IPS-18a (cell line): ENCODE measurements at regions not wholly inside any gene's neighbourhood (a gene's known extent, or its start where the extent isn't known, plus 50 kb on each side); places are given as distances from the start of the nearest gene placed in this dataset.

Experiments used
- H3K27ac ChIP-seq: one replicate; pipeline ENCODE4 v1.5.1; 2013; ENCODE audit warnings: low read length
- H3K27me3 ChIP-seq: one replicate; pipeline ENCODE4 v1.6.1; 2013; ENCODE audit warnings: mild to moderate bottlenecking, low read length; ENCODE audit not compliant: control insufficient read depth, insufficient read depth
- H3K36me3 ChIP-seq: one replicate; pipeline ENCODE4 v1.6.1; 2013; ENCODE audit warnings: low read depth, low read length; ENCODE audit not compliant: control insufficient read depth
- H3K4me1 ChIP-seq: one replicate; pipeline ENCODE4 v1.6.1; 2013; ENCODE audit warnings: low read depth, low read length; ENCODE audit not compliant: control insufficient read depth
- H3K4me3 ChIP-seq: one replicate; pipeline ENCODE4 v1.5.1; 2013; ENCODE audit warnings: low read length
- H3K9ac ChIP-seq: one replicate; pipeline ENCODE4 v1.6.1; 2013; ENCODE audit warnings: mild to moderate bottlenecking, low read length, moderate library complexity
- H3K9me3 ChIP-seq: one replicate; pipeline ENCODE4 v1.6.1; 2013; ENCODE audit warnings: low read depth, low read length; ENCODE audit not compliant: control insufficient read depth

- H3K27ac ChIP-seq, result no peak overlapping the region
- no peaks in the 10 kb centered on the region for H3K36me3 ChIP-seq
- H3K4me1 ChIP-seq, result peaks cover 43% of the 10 kb centered on the region
- peaks cover 14% of the 10 kb centered on the region for H3K27me3 ChIP-seq
- no peaks in the 10 kb centered on the region for H3K9me3 ChIP-seq
- H3K9ac ChIP-seq, result peak overlapping the region; percentile 48
- peak overlapping the region; percentile 52 for H3K4me3 ChIP-seq
Observed at GRCh38 chr4:24322511-24322910, 261.8 kb downstream of the DHX15 start.

- Histone ChIP-seq H3K9me3 (no peaks in the 10 kb centered on the region), H3K36me3 (no peaks in the 10 kb centered on the region), H3K27ac (peak overlapping the region; percentile 46), H3K9ac (peak overlapping the region; percentile 48), H3K4me1 (peaks cover 40% of the 10 kb centered on the region), H3K4me3 (peak overlapping the region; percentile 52), H3K27me3 (peaks cover 14% of the 10 kb centered on the region)
Observed at GRCh38 chr4:24321616-24322015, 262.7 kb downstream of the DHX15 start.

GRCh38 chr4:24321131-24321530, 263.2 kb downstream of the DHX15 start:
- peak overlapping the region; percentile 48 for H3K9ac ChIP-seq

DNA sequence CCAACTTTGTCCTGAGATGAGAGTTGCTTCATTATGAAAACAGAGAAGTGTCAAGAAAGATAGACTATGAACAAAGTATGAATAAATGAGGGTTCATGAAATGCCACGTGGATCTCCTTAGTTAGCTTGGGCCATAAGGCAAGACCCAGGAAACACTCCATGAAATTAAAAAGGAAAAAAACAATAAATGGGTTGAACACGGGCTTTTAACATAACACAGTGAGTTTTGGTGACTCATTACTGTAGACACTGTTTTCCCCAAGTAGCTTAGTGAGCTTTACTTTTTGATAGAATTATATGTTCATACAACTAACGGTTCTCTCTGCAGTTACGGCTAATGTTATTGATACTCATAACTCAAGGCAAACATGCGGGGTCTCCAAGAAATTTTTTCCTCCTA, 265.0 kb downstream of the DHX15 start:
- no peaks in the 10 kb centered on the region for H3K9me3 ChIP-seq
- H3K27ac ChIP-seq, result no peak overlapping the region
- peaks cover 14% of the 10 kb centered on the region for H3K27me3 ChIP-seq
- no peaks in the 10 kb centered on the region for H3K36me3 ChIP-seq
- H3K9ac ChIP-seq, result no peak overlapping the region
- H3K4me3 ChIP-seq, result no peak overlapping the region
- peaks cover 40% of the 10 kb centered on the region for H3K4me1 ChIP-seq

More at GRCh38 chr4:24321131-24321530, 263.2 kb downstream of the DHX15 start:
- H3K27me3 ChIP-seq, result peaks cover 14% of the 10 kb centered on the region
- H3K27ac ChIP-seq, result peak overlapping the region; percentile 46
- H3K4me1 ChIP-seq, result peaks cover 40% of the 10 kb centered on the region
- H3K9me3 ChIP-seq, result no peaks in the 10 kb centered on the region
- H3K36me3 ChIP-seq, result no peaks in the 10 kb centered on the region
- H3K4me3 ChIP-seq, result peak overlapping the region; percentile 52

DNA sequence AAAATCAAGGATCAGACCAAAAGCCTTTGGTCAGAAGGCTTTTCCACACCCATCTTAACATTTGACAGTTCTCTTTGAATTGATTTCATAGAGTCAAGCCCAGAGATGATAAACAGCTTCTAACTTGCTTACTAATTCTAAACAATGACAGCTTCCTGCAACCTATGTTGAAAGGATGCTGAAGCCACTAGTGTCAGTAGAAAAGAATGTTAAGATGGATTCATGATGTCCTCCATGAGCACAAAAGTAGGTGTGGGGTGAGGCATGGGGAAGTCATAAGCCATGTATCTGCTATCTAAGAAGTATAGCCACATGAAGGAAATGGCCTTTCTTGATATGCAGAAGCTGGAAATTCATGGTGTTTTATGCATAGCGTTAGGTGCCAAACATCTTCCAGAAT, 269.3 kb downstream of the DHX15 start:
- H3K9me3 ChIP-seq, result no peaks in the 10 kb centered on the region
- H3K27ac ChIP-seq, result no peak overlapping the region
- H3K36me3 ChIP-seq, result no peaks in the 10 kb centered on the region
- H3K4me3 ChIP-seq, result no peak overlapping the region
- H3K4me1 ChIP-seq, result peaks cover 10% of the 10 kb centered on the region
- no peaks in the 10 kb centered on the region for H3K27me3 ChIP-seq
- no peak overlapping the region for H3K9ac ChIP-seq

GRCh38 chr4:24312261-24312913, 272.0 kb downstream of the DHX15 start:
- Histone ChIP-seq H3K4me3 (no peak overlapping the region), H3K36me3 (no peaks in the 10 kb centered on the region), H3K4me1 (peaks cover 4% of the 10 kb centered on the region), H3K9me3 (no peaks in the 10 kb centered on the region), H3K27me3 (no peaks in the 10 kb centered on the region), H3K9ac (no peak overlapping the region), H3K27ac (no peak overlapping the region)

- Histone ChIP-seq H3K9ac (no peak overlapping the region), H3K27ac (no peak overlapping the region), H3K27me3 (no peaks in the 10 kb centered on the region), H3K36me3 (no peaks in the 10 kb centered on the region), H3K4me3 (no peak overlapping the region), H3K4me1 (peaks cover 3% of the 10 kb centered on the region), H3K9me3 (no peaks in the 10 kb centered on the region)
Observed at GRCh38 chr4:24303926-24304325, 280.4 kb downstream of the DHX15 start.

DNA sequence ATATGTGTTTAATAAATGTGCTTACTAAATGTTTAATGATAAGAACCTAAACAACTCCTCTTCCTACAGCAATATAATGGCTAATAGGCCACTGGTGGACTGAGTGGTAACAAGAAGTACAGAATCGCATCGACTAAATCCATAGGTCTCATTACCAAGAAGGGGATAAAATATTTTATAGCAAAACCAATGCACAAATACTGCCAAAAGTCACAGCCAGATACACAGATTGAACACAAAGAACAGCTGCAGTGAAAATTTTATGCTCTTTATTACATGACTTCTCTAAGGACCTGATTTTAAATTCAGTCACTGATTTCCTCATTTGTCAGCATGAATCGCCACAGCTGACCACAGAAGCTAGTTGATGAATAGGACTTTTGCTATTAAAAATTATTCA, 285.4 kb downstream of the DHX15 start:
- H3K9ac ChIP-seq, result no peak overlapping the region
- no peak overlapping the region for H3K4me3 ChIP-seq
- no peaks in the 10 kb centered on the region for H3K36me3 ChIP-seq
- H3K4me1 ChIP-seq, result no peaks in the 10 kb centered on the region
- H3K27ac ChIP-seq, result no peak overlapping the region
- H3K27me3 ChIP-seq, result no peaks in the 10 kb centered on the region
- H3K9me3 ChIP-seq, result no peaks in the 10 kb centered on the region

GRCh38 chr4:24287096-24287495, 297.3 kb downstream of the DHX15 start:
- Histone ChIP-seq H3K4me1 (no peaks in the 10 kb centered on the region), H3K36me3 (no peaks in the 10 kb centered on the region), H3K9ac (no peak overlapping the region)

GRCh38 chr4:24285759-24286158, 298.6 kb downstream of the DHX15 start:
- Histone ChIP-seq H3K9me3 (no peaks in the 10 kb centered on the region), H3K36me3 (no peaks in the 10 kb centered on the region), H3K9ac (no peak overlapping the region), H3K27me3 (no peaks in the 10 kb centered on the region), H3K27ac (no peak overlapping the region), H3K4me1 (no peaks in the 10 kb centered on the region), H3K4me3 (no peak overlapping the region)

More at GRCh38 chr4:24287096-24287495, 297.3 kb downstream of the DHX15 start:
- Histone ChIP-seq H3K27me3 (no peaks in the 10 kb centered on the region), H3K27ac (no peak overlapping the region), H3K9me3 (no peaks in the 10 kb centered on the region), H3K4me3 (no peak overlapping the region)

DNA sequence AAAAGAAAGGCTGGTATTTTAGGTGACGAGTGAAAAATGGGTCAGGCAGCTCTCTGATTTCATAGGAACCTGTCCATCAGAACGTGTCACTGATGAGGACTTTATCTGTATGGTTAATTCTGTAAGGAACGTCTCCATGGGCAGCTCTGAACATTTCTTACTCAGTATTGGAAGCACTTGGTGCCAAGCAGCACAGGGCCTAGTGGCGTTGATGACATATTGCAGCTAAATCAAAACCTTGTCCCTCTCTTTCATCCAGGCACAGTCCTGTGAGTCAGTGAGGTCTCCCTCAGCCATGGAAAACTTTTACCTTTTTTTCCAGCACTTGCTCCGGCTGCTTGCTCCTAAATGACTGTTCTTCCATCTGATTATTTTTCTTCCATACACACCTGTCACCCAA, 301.9 kb downstream of the DHX15 start:
- no peak overlapping the region for H3K4me3 ChIP-seq
- H3K27me3 ChIP-seq, result no peaks in the 10 kb centered on the region
- H3K4me1 ChIP-seq, result peaks cover 11% of the 10 kb centered on the region
- no peaks in the 10 kb centered on the region for H3K36me3 ChIP-seq
- H3K9ac ChIP-seq, result no peak overlapping the region
- no peaks in the 10 kb centered on the region for H3K9me3 ChIP-seq
- no peak overlapping the region for H3K27ac ChIP-seq

DNA sequence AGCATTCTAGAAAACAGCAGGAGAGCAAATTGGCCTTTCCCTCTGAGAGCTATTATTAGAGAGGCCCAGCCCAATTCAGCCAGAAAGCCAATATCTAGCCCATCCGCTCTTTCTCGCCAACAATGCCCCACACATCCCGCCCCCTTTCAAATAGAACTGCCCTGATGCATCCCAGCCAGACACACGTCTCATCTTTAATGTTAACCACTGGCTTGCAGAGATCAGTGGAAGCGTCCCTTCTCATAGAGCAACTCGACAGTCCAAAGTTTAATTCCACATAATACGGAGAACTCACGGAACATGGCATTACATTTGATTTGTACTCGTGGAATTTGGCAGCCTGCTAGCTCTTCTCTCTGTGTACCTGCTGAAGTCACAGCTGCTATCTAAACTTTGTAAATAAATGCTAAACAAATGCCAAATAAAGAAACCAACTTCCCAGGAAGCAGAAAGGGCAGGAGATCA, 304.4 kb downstream of the DHX15 start:
- Histone ChIP-seq H3K36me3 (no peaks in the 10 kb centered on the region), H3K4me3 (no peak overlapping the region), H3K4me1 (peaks cover 11% of the 10 kb centered on the region), H3K9me3 (no peaks in the 10 kb centered on the region), H3K27me3 (no peaks in the 10 kb centered on the region), H3K9ac (no peak overlapping the region), H3K27ac (no peak overlapping the region)
